Mesendoderm (in vitro differentiated cells): ENCODE measurements at regions not wholly inside any gene's neighbourhood (a gene's known extent, or its start where the extent isn't known, plus 50 kb on each side); places are given as distances from the start of the nearest gene placed in this dataset.

Experiments used
- DNase-seq: peaks from one replicate; pipeline ENCODE4 v3.0.0; 2013
- H2AK5ac ChIP-seq: 2 replicates; pipeline ENCODE4 v1.6.1; 2013; ENCODE audit warnings: low read length, inconsistent platforms
- H2BK120ac ChIP-seq: 2 replicates; pipeline ENCODE4 v1.6.1; 2013; ENCODE audit warnings: low read depth, mild to moderate bottlenecking, low read length, moderate library complexity, mixed read lengths
- H2BK15ac ChIP-seq: replicated peaks from 2 replicates; pipeline ENCODE4 v1.6.1; 2013; ENCODE audit warnings: low read depth, mild to moderate bottlenecking, moderate library complexity
- H2BK5ac ChIP-seq: 2 replicates; pipeline ENCODE4 v1.6.1; 2013; ENCODE audit warnings: low read length, inconsistent platforms
- H3K18ac ChIP-seq: 2 replicates; pipeline ENCODE4 v1.6.1; 2013; ENCODE audit warnings: mild to moderate bottlenecking, low read length, mixed read lengths
- H3K23ac ChIP-seq: one replicate; pipeline ENCODE4 v1.6.1; 2013; ENCODE audit warnings: low read length
- H3K27ac ChIP-seq: 2 replicates; pipeline ENCODE4 v1.5.1; 2013; ENCODE audit warnings: low read depth, mild to moderate bottlenecking, inconsistent platforms, low read length, moderate library complexity
- H3K27me3 ChIP-seq: 2 replicates; pipeline ENCODE4 v1.6.1; 2013; ENCODE audit warnings: low read length, control low read depth, mild to moderate bottlenecking, inconsistent platforms; ENCODE audit not compliant: insufficient read depth, poor library complexity
- H3K36me3 ChIP-seq: 2 replicates; pipeline ENCODE4 v1.6.1; 2013; ENCODE audit warnings: low read length, inconsistent platforms; ENCODE audit not compliant: control insufficient read depth, insufficient read depth
- H3K4ac ChIP-seq: one replicate; pipeline ENCODE4 v1.6.1; 2013; ENCODE audit warnings: low read depth, mild to moderate bottlenecking, low read length, moderate library complexity
- H3K4me1 ChIP-seq: 2 replicates; pipeline ENCODE4 v1.6.1; 2013; ENCODE audit warnings: low read depth, low read length, inconsistent platforms; ENCODE audit not compliant: control insufficient read depth
- H3K4me2 ChIP-seq: 2 replicates; pipeline ENCODE4 v1.6.1; 2013; ENCODE audit warnings: low read length
- H3K4me3 ChIP-seq: 2 replicates; pipeline ENCODE4 v1.5.1; 2013; ENCODE audit warnings: mild to moderate bottlenecking, low read length
- H3K56ac ChIP-seq: one replicate; pipeline ENCODE4 v1.6.1; 2013; ENCODE audit warnings: low read length
- H3K79me1 ChIP-seq: 2 replicates; pipeline ENCODE4 v1.6.1; 2013; ENCODE audit warnings: low read length, inconsistent platforms
- H3K79me2 ChIP-seq: 2 replicates; pipeline ENCODE4 v1.6.1; 2013; ENCODE audit warnings: mild to moderate bottlenecking, low read length; ENCODE audit not compliant: control insufficient read depth, insufficient read depth
- H3K9ac ChIP-seq: 2 replicates; pipeline ENCODE4 v1.6.1; 2013; ENCODE audit warnings: low read length, inconsistent platforms
- H4K5ac ChIP-seq: one replicate; pipeline ENCODE4 v1.6.1; 2013; ENCODE audit warnings: low read length
- H4K8ac ChIP-seq: one replicate; pipeline ENCODE4 v1.6.1; 2013; ENCODE audit warnings: low read depth, mild to moderate bottlenecking, control low read depth, low read length, moderate library complexity
- WGBS: extraction: QIAGEN DNeasy Blood & Tissue Kit; methylation state at CpG from one replicate; pipeline ENCODE4 v1.1.7; 2013; ENCODE audit warnings: low lambda C conversion rate, missing lambda C conversion rate; ENCODE audit not compliant: insufficient coverage; ENCODE audit errors: extremely low coverage; 5-methylcytosine and 5-hydroxymethylcytosine counted together

- H3K27me3 ChIP-seq: no peaks in the 10 kb centered on the region
- no CpG with 5 or more reads among the region's 8 CpGs for WGBS
- H3K27ac ChIP-seq: no peak overlapping the region
- no peak overlapping the region for H2BK15ac ChIP-seq
- H2AK5ac ChIP-seq: no peak overlapping the region
- H3K4me3 ChIP-seq: no peak overlapping the region
- no peak overlapping the region for H3K4ac ChIP-seq
- no peak overlapping the region for H3K4me2 ChIP-seq
- no peak for DNase-seq
- no peak overlapping the region for H4K5ac ChIP-seq
- H3K36me3 ChIP-seq: no peaks in the 10 kb centered on the region
- no peak overlapping the region for H3K9ac ChIP-seq
- H2BK120ac ChIP-seq: no peak overlapping the region
- no peak overlapping the region for H3K56ac ChIP-seq
- no peaks in the 10 kb centered on the region for H3K4me1 ChIP-seq
- H4K8ac ChIP-seq: no peak overlapping the region
- H3K79me1 ChIP-seq: no peaks in the 10 kb centered on the region
- no peak overlapping the region for H3K23ac ChIP-seq
- H2BK5ac ChIP-seq: no peak overlapping the region
- H3K18ac ChIP-seq: no peak overlapping the region
- no peaks in the 10 kb centered on the region for H3K79me2 ChIP-seq
Measured at GRCh38 chr5:155299386-155300005, 285.9 kb downstream of the KIF4B start.

GRCh38 chr5:155303120-155303519 lies 289.6 kb downstream of the KIF4B start:
- Histone ChIP-seq H3K18ac (no peak overlapping the region), H2AK5ac (no peak overlapping the region), H3K9ac (no peak overlapping the region), H2BK15ac (no peak overlapping the region), H2BK120ac (no peak overlapping the region), H3K27me3 (no peaks in the 10 kb centered on the region), H3K4me3 (no peak overlapping the region), H3K79me2 (no peaks in the 10 kb centered on the region), H3K4ac (no peak overlapping the region), H4K5ac (no peak overlapping the region), H3K23ac (no peak overlapping the region), H2BK5ac (no peak overlapping the region), H4K8ac (no peak overlapping the region), H3K27ac (no peak overlapping the region), H3K56ac (no peak overlapping the region), H3K4me2 (no peak overlapping the region), H3K36me3 (no peaks in the 10 kb centered on the region), H3K4me1 (no peaks in the 10 kb centered on the region), H3K79me1 (no peaks in the 10 kb centered on the region)
- WGBS: no CpG with 5 or more reads among the region's 3 CpGs
- no peak for DNase-seq

GRCh38 chr5:155307229-155307628 lies 293.7 kb downstream of the KIF4B start:
- Histone ChIP-seq H4K8ac (no peak overlapping the region), H3K4me2 (no peak overlapping the region), H3K36me3 (no peaks in the 10 kb centered on the region), H2AK5ac (no peak overlapping the region), H3K9ac (no peak overlapping the region), H3K27ac (no peak overlapping the region), H3K4me3 (no peak overlapping the region), H3K56ac (no peak overlapping the region), H2BK120ac (no peak overlapping the region), H3K79me2 (no peaks in the 10 kb centered on the region), H3K4me1 (no peaks in the 10 kb centered on the region), H3K79me1 (no peaks in the 10 kb centered on the region), H3K4ac (no peak overlapping the region), H3K27me3 (no peaks in the 10 kb centered on the region), H3K18ac (no peak overlapping the region), H2BK5ac (no peak overlapping the region), H2BK15ac (no peak overlapping the region), H3K23ac (no peak overlapping the region), H4K5ac (no peak overlapping the region)
- no peak for DNase-seq
- WGBS: no CpG with 5 or more reads among the region's 3 CpGs

GRCh38 chr5:155308289-155308688 lies 294.7 kb downstream of the KIF4B start:
- Histone ChIP-seq H2BK120ac (no peak overlapping the region), H3K4ac (no peak overlapping the region), H3K4me1 (no peaks in the 10 kb centered on the region), H4K8ac (no peak overlapping the region), H4K5ac (no peak overlapping the region), H3K18ac (no peak overlapping the region), H2BK5ac (no peak overlapping the region), H2BK15ac (no peak overlapping the region), H3K56ac (no peak overlapping the region), H3K23ac (no peak overlapping the region), H3K4me3 (no peak overlapping the region), H3K27ac (no peak overlapping the region), H3K36me3 (no peaks in the 10 kb centered on the region), H3K27me3 (no peaks in the 10 kb centered on the region), H3K79me2 (no peaks in the 10 kb centered on the region), H2AK5ac (no peak overlapping the region), H3K79me1 (no peaks in the 10 kb centered on the region), H3K9ac (no peak overlapping the region), H3K4me2 (no peak overlapping the region)
- DNase-seq: no peak

GRCh38 chr5:155309021-155309746 lies 295.6 kb downstream of the KIF4B start:
- Histone ChIP-seq H2BK5ac (no peak overlapping the region), H3K36me3 (no peaks in the 10 kb centered on the region), H3K18ac (no peak overlapping the region), H2AK5ac (no peak overlapping the region), H3K4me2 (no peak overlapping the region), H3K4me1 (no peaks in the 10 kb centered on the region), H3K79me1 (no peaks in the 10 kb centered on the region), H3K9ac (no peak overlapping the region), H3K27me3 (no peaks in the 10 kb centered on the region), H4K5ac (no peak overlapping the region), H3K56ac (no peak overlapping the region), H3K4ac (no peak overlapping the region), H4K8ac (no peak overlapping the region), H2BK15ac (no peak overlapping the region), H3K4me3 (no peak overlapping the region), H3K79me2 (no peaks in the 10 kb centered on the region), H3K23ac (no peak overlapping the region), H3K27ac (no peak overlapping the region), H2BK120ac (no peak overlapping the region)
- DNase-seq: no peak
- no CpG with 5 or more reads among the region's 4 CpGs for WGBS

- no CpG with 5 or more reads among the region's 1 CpG for WGBS
- Histone ChIP-seq H3K27me3 (no peaks in the 10 kb centered on the region), H2BK120ac (no peak overlapping the region), H3K18ac (no peak overlapping the region), H3K36me3 (no peaks in the 10 kb centered on the region), H3K9ac (no peak overlapping the region), H3K79me1 (no peaks in the 10 kb centered on the region), H2AK5ac (no peak overlapping the region), H2BK15ac (no peak overlapping the region), H3K79me2 (no peaks in the 10 kb centered on the region), H4K5ac (no peak overlapping the region), H3K56ac (no peak overlapping the region), H3K27ac (no peak overlapping the region), H3K4me2 (no peak overlapping the region), H3K4me1 (no peaks in the 10 kb centered on the region), H4K8ac (no peak overlapping the region), H3K4me3 (no peak overlapping the region), H2BK5ac (no peak overlapping the region), H3K4ac (no peak overlapping the region), H3K23ac (no peak overlapping the region)
- DNase-seq: no peak
Measured at GRCh38 chr5:155311721-155312120, 298.2 kb downstream of the KIF4B start.
